Activated CD4-positive, alpha-beta T cell treated with anti-CD3 and anti-CD28 coated beads, Interleukin-2, amount 50 U/mL, for 1 hour (primary cell): ENCODE measurements at regions not wholly inside any gene's neighbourhood (a gene's known extent, or its start where the extent isn't known, plus 50 kb on each side); places are given as distances from the start of the nearest gene placed in this dataset.

Experiments used
- DNase-seq: peaks from one replicate; pipeline ENCODE4 v3.0.0-alpha.2; 2020

DNA sequence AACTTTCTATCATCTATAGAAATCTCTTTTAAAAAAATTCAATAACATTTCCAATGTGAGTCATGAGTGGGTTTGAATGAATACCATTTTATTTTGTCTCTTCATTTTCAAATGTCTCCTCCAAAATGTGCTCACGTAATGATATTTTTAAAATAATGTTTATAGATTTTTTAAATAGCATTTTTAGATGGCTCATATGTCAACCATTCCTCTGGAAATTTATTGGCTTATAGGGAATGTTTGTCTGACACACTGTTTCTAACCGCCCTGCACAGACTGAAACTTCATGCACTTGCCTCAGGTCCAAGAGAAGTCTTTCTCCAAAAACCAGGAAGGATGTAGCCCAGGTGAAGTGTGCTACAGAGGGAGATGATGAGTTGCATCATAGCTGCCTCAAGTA, 88.8 kb upstream of the PLEKHG7 start:
- no peak for DNase-seq

DNA sequence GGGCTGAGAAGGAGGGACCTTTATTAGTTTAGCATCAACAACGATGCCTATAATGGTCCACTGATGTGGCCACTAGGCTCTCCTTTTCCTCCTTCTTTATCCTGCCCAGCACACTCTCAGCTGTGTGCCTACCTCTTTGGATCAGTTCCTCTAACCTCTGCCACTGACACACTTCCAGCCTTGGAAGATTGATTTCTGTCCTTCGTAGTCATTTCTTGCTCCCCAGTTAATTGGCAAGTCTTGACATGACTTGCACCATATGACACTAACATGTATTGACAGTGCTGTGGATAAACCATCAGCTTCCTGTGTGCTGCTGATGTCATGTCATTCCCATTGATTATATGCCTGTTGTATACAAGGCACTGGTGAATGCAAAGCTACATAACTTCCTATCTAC, 90.2 kb upstream of the PLEKHG7 start:
- DNase-seq: no peak

DNA sequence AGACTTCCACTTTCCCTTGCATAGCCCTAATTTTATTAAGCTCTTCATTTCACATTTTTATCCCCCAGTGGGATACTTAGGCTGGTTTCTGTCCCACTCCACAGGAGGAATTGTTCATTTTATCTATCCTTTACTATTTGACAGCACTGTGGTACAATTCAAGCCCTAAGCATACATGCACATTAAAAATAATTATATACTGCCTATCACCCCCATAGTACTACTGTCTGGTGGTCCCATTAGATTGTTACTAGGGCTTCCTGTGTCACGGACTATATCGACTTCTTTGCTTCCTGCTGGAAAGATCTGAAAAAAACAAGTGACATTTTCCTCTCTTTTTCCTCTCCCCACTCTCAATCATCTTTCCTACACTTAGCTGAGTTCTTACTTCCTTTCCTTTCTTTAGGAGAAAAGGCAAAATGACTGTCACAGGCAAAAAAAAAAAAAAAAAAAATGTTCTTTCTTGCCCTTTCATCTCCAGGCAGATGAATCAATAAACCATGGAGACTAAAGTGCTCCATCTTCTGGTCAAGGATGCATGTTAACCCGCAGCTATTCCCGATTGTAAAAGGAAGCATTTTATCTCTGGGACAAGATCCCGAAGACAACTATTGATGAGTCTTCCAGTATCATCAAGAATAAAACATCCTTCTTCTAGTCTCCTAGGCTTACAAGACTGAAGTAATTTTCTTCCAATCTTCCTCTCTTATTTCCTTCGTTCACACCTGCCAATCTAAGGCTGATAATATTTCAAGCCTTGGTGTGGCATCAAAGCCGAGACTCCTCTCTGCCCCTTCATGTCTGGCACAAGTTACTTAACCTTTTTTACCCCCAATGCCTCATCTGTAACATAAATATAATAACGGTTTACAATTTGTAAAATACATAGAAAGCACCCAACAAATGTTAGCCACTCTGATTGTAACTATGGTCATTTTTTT, 94.4 kb upstream of the PLEKHG7 start:
- DNase-seq: no peak

DNA sequence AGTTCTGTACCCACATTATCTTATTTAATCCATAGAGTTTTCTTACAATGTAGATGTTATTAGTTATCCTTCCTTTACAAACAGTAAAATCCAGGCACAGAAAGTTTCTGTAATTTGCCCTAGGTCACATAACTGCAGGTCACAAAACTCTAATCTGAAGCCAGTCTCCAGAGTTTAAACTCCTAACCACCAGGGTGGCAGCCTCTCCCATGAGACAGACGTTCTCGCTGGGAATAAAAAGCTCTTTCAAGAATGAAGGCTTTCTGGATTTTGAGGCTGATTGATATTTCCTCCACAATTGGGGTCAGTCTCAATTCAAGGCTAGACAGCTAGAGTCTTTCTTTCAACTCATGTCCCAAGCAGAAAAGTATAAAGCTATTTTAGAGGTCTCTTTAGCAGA, 95.8 kb upstream of the PLEKHG7 start:
- no peak for DNase-seq

DNA sequence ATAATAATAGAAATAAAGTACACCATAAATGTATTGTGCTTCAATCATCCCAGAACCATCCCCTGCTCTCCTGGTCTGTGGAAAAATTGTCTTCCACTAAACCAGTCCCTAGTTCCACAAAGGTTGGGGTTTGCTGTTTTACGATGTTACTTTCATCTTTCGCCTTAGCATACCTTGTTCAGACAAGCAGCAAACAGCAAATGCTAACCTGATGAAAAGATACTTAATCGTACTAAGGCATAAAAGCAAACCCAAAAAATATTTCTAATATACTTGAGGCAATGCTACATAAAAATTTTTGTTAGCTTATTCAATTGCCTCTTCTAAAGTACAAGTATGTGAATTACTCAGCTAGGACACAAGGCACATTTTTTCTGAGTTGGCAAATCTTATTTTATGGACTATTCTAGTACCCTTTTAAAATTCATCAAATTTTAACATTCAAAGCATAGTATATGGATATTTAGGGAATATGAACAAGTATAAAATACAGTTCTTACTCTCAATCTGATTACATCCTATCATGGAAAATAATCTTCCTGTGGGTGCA, 97.1 kb upstream of the PLEKHG7 start:
- DNase-seq: no peak

DNA sequence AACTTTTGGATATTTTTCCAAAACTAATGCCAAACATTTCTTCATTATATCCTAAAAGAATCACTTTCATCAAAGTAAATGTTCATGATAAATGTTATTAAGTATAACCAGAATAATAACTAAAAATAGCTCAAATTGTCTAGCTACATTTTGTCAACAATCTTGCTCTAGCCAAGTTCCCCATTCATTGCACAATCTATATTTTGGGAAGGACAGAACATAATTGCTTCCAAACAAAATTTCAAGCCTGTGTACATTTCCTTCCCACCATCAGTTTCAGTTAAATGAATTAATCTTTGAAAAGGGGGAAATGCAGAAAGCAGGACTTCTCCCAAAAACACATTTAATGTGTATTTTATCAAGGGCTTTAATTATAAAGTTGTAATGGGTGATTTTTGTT, 98.0 kb upstream of the PLEKHG7 start:
- no peak for DNase-seq

DNA sequence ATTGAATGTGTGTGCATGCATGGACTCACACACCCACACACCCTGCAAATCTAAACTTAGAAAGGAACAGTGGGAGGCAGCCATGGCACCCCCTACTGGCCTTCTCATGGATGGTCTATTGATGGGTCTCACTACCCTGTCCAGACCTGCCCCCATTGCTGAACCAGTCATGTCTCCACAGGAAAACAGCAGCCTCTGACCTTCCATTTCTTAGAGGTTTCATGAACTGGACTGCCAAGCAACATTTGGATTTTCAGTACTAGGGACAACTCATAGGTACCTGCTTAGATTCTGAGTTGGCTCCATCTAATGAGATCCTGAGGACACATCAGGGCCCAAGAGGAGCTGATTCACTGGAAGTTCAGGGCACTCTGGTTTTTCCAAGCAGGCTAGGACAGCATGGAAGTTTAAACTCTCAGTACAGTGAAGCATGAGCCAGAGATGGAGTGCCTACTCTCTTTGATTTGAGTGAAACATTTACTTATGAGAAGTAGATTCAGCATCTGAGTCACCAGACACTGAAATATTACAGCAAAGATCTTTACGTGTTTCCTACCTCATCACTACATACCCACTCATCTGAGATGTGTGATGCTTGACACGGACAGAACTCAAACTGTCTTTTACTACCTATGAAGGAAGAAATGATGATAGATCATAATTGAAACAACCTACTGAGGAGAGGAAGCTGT, 98.9 kb upstream of the PLEKHG7 start:
- no peak for DNase-seq

DNA sequence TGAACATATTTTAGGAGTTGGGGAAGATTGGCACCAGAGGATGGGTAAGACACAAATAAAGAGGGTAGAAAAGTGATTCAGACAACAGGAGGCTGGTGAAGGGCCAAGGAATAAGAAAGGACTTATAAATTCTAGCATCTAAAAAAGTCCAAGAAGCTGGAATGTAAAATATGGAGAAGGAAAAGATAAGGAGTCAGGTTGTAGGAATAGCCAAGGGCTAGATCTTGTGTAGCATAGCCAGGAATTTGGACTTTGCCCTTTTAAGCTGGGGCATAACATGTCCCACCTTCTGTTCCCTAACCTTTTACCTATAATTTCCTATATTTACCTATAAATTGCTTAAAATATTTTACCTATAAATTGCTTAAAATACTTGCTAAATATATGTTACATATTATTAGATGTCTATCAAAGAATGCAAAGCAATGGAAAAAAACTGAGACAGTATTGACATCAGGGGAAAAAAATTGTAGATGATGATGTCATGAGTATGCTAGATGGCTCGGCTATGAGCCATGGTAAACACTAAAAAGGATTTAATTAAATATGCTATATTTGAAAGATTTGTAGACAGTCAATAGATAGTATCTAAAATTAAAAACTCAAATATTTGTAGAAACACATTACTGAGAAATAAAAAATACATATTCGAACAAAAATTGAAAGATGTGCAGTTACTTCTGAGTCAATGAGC, 99.7 kb upstream of the PLEKHG7 start:
- no peak for DNase-seq

DNA sequence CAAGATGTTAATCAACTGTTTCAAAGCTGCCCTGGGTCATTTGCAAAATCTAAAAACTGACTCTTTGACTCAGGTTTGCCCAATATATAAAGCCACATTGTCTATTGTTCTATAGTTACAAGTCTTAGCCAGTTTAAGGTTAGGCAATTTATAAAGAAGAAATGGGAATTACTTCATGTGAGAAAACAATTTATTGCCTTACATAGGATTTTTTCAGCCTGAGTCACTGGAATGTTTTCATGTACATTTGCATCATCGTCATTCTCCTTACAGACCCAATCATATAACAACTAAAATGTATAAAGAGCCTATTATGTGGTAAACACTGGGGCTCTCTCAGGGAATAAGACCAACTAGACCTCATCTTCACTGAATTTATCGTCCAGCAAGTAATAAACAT, 100.3 kb upstream of the PLEKHG7 start:
- no peak for DNase-seq

DNA sequence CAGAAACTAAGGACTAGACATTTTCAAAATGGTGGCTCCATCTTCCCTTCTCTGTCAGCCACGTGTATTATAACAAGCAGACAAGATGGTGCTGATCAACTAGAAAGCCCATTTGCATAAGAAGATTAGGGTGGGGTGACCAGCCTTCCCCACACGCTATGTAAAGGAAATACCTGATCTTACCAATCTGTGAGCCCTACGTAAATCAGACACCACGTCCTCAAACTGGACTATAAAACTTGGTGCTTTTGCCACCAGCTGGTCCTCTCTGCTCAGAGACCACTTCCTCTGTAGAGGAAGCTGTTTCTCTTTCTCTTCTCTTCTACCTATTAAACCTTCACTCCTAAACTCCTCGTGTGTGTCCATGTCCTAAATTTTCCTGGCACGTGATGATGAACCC, 101.1 kb upstream of the PLEKHG7 start:
- DNase-seq: no peak

DNA sequence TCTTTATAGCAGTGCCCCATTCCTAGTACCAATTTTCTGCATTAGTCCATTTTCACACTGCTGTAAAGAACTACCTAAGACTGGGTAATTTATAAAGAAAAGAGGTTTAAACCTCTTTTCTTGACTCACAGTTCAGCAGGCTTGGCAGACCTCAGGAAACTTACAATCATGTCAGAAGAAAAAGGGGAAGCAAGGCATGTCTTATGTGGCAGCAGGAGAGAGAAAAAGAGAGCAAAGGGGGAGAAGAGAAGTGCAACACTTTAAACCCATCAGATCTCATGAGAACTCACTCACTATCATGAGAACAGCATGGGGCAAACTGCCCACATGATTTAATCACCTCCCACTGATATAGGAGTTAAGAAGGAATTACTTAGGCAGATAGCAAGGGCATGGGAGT, 101.6 kb upstream of the PLEKHG7 start:
- DNase-seq: no peak

DNA sequence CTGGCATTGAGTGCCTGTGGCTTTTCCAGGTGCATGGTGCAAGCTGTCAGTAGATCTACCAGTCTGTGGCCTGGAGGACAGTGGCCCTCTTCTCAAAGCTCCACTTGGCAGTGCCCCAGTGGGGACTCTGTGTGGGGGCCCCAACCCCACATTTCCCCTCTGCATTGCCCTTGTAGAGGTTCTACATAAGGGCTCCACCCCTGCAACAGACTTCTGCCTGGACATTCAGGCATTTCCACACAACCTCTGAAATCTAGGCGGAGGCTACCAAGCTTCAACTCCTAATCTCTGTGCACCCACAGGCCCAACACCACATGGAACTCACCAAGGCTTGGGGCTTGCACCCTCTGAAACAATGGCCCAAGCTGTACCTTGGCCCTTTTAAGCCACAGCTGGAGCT, 102.7 kb upstream of the PLEKHG7 start:
- no peak for DNase-seq

DNA sequence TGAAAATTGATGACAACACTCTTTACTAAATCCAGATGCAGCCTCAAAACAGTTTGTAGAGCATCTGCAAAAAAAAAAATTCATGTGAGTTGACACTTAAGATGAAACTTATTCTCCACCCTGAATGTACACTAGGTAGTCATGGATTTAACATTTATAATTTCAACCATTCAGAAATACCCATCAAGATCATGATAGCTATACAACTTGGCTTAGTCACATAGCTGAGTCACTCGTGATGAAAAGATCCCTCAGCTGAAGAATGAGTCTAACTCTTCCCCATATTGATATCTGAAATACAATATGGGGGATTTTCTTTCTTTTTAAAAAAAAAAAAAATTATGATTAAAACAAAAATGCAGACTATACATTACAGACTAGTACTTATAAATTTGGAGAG, 104.8 kb upstream of the PLEKHG7 start:
- no peak for DNase-seq

DNA sequence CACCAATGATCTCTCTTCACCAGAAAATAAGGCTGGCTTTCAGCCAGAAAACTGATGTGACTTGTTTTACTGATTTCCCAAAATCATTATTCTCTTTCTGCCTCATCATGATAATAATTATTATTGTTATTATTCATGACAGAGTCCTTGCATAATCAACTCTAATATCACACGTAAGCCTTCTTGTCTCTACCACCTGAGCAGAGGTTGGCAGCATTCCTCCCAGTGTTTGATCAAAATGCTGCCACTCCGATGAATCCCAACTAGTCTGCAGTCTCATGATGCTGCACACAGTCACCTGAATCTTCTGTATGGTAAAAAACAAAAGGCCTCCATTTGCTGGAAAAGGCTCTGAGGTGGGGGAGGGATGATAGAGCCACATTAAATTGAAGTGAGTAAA, 105.7 kb upstream of the PLEKHG7 start:
- DNase-seq: no peak

DNA sequence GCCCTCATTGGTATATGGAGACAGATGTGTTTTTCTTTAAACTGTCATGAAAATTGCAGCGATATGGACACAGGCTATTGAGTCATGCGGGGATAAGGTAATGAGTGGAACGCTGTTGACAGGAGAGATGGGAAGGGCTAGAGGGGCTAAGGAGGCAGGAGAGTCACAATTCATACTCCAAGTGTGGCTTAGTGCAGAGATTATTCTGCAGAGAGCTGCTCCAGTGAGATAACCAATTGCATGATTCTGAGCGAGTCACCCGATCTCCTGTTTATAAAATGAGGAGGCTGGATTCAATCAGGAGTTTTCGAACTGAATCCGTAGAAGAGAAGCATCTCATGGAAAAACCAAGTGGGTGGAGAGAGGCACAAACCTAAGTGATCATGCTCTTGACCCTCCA, 106.4 kb upstream of the PLEKHG7 start:
- no peak for DNase-seq

DNA sequence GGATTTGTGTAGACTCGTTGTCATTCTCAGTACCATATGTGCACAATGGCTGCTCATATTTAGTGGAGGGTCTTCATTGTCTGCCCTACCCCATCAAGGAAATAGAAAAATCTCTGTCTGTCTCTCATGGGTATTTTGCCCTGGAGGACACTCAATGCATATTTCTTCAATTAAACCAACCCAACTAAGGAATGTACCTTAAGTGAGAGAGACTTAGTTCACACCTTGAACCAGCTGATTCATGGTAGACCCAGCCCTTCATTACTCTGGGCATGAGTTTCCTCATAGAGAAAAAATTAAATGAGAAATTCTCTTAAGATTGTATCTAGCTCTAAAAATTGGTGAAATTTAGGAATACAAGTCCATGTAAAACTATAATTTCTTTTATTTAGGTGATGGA, 107.1 kb upstream of the PLEKHG7 start:
- no peak for DNase-seq

DNA sequence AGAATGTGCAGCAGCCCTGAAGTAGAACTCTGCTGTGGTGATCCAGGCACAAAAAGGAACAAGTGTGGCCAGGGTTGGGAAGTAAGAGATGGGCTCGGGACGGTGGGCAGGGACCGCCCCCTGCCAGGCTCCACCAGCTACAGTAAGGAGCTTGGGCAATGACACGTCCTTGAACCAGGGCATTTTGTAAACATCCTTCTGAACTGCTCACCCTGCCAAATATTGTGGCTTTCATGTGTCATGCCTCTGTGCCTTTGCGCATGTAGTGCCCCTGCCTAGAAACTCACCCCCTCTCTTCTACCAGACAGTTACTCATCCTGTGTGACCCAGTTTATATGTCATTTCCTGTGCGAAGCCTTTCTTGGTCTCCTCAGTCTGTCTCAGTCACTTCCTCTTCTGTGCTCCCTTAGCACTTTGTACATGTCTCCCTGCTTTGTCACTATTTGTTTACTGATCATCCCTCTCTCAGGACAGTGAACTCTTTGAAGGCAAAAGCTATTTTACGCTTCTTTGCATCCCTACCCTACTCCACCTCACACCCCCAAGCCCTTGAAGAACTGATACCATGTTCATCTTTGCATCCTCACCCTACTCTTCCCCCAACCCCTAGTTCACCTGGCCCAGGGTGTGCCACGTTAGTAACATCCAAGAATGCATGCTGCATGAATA, 108.9 kb upstream of the PLEKHG7 start:
- DNase-seq: peak; percentile 67

DNA sequence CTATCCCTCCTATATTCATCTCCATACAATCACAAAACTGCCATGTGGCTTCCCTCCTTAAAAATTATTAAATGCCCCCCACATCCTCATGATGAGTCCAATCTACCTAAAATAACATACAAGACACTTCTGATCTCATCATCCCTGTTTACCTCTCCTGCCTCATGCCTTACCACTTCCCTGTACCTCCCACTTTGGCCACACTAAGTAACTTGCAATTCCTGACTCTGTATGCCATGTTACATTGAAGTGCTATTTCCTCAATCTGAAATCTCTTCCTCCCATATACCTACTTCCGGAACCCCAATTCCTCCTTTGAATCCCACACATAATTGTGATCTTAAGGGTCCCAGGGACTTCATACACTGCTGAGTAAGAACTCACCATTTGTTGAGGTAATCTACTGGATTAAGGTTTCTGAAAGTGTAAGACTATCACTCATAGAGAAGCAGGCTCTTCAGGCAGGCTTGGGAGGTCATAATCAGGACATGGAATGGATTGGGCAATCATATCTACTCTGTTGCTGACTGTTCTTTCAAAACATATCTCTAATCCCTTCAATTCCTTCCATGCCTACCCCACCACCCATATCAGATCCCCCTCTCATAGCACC, 117.6 kb upstream of the PLEKHG7 start:
- DNase-seq: no peak

DNA sequence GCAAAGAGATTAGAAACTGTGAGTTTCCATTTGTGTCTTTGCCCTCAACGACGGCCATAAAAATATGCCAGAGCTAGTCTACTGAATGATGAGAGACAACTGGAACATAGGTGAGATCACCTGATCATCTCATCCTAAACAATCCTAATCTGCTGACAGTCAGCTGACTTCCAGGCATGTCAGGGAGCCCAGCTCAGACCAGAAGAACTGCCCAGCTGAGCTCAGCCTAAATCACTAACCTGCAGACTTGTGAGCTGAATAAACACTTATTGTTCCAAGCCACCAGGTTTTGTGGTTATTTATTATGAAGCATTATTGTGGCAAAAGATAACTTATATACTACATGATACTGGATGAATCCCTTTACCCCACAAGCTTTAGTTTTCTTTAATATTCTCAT, 118.9 kb upstream of the PLEKHG7 start:
- DNase-seq: no peak

DNA sequence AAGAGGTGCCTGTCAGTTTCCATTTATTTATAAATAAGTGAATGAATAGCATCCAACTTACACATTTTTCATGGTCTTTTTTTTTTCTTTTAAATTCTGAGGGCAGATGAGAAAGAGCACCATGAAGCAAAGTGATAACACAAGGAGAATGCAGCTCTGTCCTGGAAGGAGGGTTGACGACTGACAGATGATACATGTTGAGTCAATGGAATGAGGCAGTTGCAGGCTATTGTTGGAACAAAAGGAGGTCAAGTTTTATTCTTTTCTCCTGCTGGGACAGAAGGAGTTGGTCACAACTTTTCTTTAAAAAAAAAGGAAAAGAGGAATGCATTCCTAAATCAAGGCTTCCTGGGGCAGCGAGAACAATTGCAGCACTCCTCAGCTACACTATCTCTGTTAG, 119.9 kb upstream of the PLEKHG7 start:
- DNase-seq: no peak

DNA sequence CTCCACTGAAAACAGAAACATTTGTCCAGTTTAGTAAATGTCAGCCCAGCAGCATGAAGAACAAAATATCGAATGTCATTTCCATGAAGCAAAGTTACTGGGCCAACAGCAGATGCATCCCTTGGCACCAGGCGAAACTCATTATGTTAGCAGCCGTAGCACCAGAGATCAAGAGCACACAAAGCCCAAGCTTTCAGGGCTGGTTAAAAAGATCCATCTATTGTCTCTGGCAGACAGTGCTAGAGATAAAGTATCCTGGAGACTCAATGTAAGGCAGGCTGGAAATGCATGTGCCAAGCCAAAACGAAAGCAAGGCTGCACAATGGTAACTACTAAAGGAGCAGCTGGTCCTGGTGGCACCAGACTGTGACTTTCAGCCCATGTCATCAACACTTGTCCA, 120.3 kb upstream of the PLEKHG7 start:
- no peak for DNase-seq

DNA sequence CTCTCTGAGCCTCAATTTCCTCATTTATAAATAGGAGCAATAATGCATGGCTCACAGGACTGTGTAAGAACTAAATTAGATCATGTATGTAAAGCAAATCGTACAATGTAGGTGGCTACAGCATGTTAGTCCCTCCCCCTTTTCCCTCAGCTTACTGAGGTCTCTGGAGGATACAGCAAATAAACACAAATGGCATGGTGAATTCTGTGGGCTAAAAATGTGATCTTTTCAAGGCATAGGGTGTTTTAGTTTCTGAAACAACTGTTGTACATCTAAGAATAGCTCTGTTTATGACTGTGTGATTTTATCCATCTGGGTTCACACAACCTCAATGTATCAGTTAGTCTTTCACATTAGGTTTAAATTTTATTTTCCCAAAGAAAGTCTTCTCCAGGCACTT, 121.2 kb upstream of the PLEKHG7 start:
- no peak for DNase-seq
